Retinal pigment epithelial cell (primary cell): ENCODE measurements at regions not wholly inside any gene's neighbourhood (a gene's known extent, or its start where the extent isn't known, plus 50 kb on each side); places are given as distances from the start of the nearest gene placed in this dataset.

Source experiments
- DNase-seq: peaks from one replicate; pipeline ENCODE4 v3.0.0-alpha.2; 2010; ENCODE audit warnings: low read depth
- H3K4me3 ChIP-seq: 2 replicates; pipeline ENCODE4 v1.5.1; 2011; ENCODE audit warnings: mild to moderate bottlenecking, low read length, control low read depth, moderate library complexity
- TF ChIP-seq, protein P1 (sequence below): conservative IDR thresholded peaks from 2 replicates; pipeline ENCODE4 v1.5.1; 2011; ENCODE audit warnings: low read depth, low read length, control low read depth, inconsistent platforms

DNA sequence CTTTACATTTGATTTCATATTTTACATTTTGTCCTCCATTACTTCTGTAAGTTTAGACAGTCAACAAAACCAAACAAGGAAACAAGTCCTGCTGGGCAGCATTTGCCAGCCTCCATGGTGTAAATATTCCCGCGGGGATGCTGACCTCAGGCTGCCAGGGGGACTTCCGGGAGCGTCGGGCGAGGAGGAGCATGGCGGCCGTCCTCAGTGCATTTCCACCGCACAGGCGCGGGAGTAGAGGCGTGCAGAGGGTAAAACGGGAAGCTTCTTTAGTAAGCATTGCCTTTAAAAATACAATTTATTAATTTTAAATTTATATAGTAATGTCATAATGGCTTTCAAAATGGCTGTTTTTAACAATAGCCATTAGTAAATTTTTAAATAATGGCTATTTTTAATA, 385.3 kb upstream of the IRX4 start:
- no peak for DNase-seq
- TF ChIP-seq, protein P1, sequence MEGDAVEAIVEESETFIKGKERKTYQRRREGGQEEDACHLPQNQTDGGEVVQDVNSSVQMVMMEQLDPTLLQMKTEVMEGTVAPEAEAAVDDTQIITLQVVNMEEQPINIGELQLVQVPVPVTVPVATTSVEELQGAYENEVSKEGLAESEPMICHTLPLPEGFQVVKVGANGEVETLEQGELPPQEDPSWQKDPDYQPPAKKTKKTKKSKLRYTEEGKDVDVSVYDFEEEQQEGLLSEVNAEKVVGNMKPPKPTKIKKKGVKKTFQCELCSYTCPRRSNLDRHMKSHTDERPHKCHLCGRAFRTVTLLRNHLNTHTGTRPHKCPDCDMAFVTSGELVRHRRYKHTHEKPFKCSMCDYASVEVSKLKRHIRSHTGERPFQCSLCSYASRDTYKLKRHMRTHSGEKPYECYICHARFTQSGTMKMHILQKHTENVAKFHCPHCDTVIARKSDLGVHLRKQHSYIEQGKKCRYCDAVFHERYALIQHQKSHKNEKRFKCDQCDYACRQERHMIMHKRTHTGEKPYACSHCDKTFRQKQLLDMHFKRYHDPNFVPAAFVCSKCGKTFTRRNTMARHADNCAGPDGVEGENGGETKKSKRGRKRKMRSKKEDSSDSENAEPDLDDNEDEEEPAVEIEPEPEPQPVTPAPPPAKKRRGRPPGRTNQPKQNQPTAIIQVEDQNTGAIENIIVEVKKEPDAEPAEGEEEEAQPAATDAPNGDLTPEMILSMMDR: no peak
- H3K4me3 ChIP-seq: no peak overlapping the region

DNA sequence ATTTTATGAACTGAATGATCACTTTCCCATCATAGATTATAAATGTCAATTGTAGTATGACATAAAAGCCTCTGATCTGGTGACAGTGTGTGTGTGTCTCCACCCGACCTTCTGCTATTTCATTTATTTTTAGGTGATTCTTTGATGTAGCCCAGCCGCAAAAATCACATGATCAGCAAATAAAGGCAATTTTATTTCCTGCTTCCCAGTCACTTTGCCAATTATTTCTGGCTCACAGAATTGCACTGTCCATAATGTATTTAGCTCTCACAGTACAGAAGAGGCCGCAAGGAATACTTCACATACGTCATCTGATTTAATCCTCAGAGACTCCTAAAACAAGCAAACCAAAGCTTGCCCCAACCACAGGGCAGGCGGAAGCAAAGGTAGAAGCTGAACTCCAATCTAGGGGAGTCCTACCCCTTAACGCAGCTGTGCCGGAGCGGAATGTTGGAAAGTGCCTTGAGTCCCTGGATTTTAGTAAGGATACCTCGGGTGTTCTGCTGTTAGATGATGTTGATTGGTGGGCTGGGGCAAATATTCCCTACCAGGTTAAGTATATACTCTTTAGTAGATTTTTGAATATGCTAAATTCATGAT, 384.0 kb upstream of the IRX4 start:
- DNase-seq: no peak
- no peak overlapping the region for H3K4me3 ChIP-seq
- TF ChIP-seq, protein P1: no peak

DNA sequence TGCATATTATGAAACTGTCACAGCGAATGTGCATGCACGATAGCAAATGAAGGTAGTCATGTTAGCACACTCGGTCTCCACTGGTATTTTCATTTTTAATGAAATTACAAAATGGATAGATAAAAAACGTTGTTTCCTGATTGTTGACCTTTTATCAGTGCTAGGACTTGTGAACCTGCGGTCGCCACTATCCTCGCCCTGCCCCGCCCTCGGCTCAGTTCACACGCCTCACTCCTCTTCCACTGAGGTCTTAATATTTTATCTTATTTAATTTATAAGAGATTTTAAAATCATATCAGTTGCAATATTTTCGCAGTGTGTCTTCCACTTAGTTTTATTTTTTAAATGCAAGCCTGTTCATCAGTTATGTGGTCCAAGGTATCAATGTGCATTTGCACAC, 382.6 kb upstream of the IRX4 start:
- TF ChIP-seq, protein P1: no peak
- no peak overlapping the region for H3K4me3 ChIP-seq
- no peak for DNase-seq

DNA sequence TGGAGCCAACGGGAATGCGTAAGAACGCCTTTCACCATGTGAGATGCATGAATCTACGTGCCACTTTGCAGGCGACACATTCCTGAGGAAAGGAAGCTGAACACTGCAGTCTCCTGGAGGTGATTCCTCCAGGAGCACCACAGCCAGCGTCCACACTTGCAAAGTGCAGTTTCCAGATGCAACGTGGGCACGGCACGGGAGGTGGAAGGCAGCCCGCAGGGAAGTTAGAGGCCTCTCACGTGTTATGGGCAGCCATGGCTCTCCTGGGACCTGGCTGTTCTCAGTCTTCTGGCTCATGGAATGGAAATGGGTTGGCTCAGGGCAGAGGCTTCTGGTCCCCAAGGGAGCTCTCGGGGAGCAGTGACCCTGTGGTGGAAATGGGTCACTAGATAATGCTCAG, 381.0 kb upstream of the IRX4 start:
- no peak for DNase-seq
- no peak overlapping the region for H3K4me3 ChIP-seq
- TF ChIP-seq, protein P1: no peak

DNA sequence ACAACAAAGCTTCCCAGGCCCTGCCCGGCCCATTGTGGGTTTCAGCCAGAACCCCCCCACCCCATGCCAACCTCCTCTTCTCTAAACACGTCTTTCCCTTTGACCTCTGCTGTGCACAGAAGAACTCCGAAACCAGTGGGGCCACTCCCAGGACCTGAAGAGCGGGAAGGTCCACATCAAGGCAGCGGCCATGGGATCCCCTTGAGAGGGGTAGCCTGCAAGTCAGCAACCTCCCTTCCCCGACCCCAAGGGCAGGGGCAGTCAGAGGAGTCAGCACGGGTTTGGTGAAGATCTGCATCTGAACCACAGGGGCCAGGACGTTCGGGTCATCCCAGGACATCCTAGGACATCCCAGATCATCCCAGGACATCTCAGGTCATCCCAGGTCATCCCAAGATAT, 379.9 kb upstream of the IRX4 start:
- no peak for DNase-seq
- H3K4me3 ChIP-seq: no peak overlapping the region
- TF ChIP-seq, protein P1: no peak

DNA sequence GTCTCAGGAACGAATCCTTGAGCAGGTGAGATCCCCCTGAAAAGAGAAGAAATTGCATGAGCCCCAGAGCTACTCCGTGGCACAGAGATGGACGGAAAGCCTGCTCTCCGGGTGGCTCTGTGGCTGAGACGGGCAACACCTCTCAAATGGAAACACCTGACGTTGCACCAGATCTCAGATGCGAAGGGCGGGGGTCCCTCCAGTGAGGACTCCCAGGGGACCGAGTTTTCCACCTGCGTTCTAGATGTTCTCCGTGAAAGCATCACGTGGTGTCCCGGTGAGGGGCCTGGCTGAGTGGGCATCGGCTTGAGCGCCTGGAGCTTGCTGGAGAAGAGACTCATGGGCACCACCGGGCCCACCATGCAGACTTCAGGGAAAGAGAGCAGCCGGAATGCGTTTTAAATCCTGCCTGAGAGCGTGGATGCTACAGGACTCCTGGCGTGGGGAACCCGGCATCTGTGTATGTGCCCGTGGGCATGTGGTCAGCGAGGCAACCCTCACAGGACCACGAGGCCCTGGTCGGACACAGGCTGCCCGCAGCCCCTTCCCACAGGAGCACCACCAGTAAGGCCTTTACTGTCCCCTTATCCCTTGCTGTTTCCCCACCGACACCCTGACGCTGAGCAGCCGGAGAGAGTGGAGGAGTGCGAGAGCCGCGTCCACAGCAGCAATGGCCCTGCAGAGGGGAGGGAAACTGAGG, 378.4 kb upstream of the IRX4 start:
- TF ChIP-seq, protein P1: no peak
- H3K4me3 ChIP-seq: no peak overlapping the region
- DNase-seq: no peak
